ENCODE measurements at regions not wholly inside any gene's neighbourhood (a gene's known extent, or its start where the extent isn't known, plus 50 kb on each side); places are given as distances from the start of the nearest gene placed in this dataset.

GRCh38 chr4:156523991-156524390 is 447.6 kb downstream of the PDGFC start:
- Histone ChIP-seq H2AFZ (no peak overlapping the region), H3K27ac (no peak overlapping the region), H3K9me2 (ENCODE audit: insufficient read depth) (no peaks in the 10 kb centered on the region), H3K4me3 (no peak overlapping the region), H4K20me1 (ENCODE audit: insufficient read depth) (no peaks in the 10 kb centered on the region), H3K4me2 (no peak overlapping the region), H3K36me3 (ENCODE audit: low read depth) (no peaks in the 10 kb centered on the region), H3K79me2 (ENCODE audit: low read depth) (no peaks in the 10 kb centered on the region), H3K9me3 (ENCODE audit: insufficient read depth, low read depth) (no peaks in the 10 kb centered on the region), H3F3A (ENCODE audit: insufficient read depth, low read depth) (no peaks in the 10 kb centered on the region), H3K27me3 (ENCODE audit: insufficient read depth, low read depth) (no peaks in the 10 kb centered on the region), H3K4me1 (replicated peaks; ENCODE audit: insufficient read depth) (no peaks in the 10 kb centered on the region)
- intact Hi-C loops (cut with micrococcal nuclease; ENCODE audit: unreplicated experiment), result no loop called here
- no peak for TF ChIP-seq EZH2 (IDR thresholded peaks at IDR 0.05; ENCODE audit: low read depth)
- no peak for TF ChIP-seq CTCF (conservative IDR thresholded peaks at IDR 0.05)
- BruUV-seq (replicated peaks), result no TSS peak
- POLR2A ChIA-PET (ENCODE audit: unreplicated experiment), result no interaction called here
- DNase-seq, result no peak
- CTCF ChIA-PET, result no interaction called here

- ChIA-PET CTCF (no interaction called here), POLR2A (ENCODE audit: unreplicated experiment) (no interaction called here)
- Histone ChIP-seq H4K20me1 (ENCODE audit: insufficient read depth) (no peaks in the 10 kb centered on the region), H3F3A (ENCODE audit: insufficient read depth, low read depth) (no peaks in the 10 kb centered on the region), H3K79me2 (ENCODE audit: low read depth) (no peaks in the 10 kb centered on the region), H3K9me2 (ENCODE audit: insufficient read depth) (no peaks in the 10 kb centered on the region), H2AFZ (no peak overlapping the region), H3K4me3 (no peak overlapping the region), H3K9me3 (ENCODE audit: insufficient read depth, low read depth) (no peaks in the 10 kb centered on the region), H3K4me1 (replicated peaks; ENCODE audit: insufficient read depth) (no peaks in the 10 kb centered on the region), H3K36me3 (ENCODE audit: low read depth) (no peaks in the 10 kb centered on the region), H3K27me3 (ENCODE audit: insufficient read depth, low read depth) (no peaks in the 10 kb centered on the region), H3K4me2 (no peak overlapping the region), H3K27ac (no peak overlapping the region)
- no peak for TF ChIP-seq EZH2 (IDR thresholded peaks at IDR 0.05; ENCODE audit: low read depth)
- TF ChIP-seq CTCF (conservative IDR thresholded peaks at IDR 0.05), result no peak
- no TSS peak for BruUV-seq (replicated peaks)
- intact Hi-C loops (cut with micrococcal nuclease; ENCODE audit: unreplicated experiment), result no loop called here
- no peak for DNase-seq
These were observed 448.1 kb downstream of the PDGFC start for GRCh38 chr4:156523492-156523891.

- no peak for TF ChIP-seq EZH2 (IDR thresholded peaks at IDR 0.05; ENCODE audit: low read depth)
- no peak for TF ChIP-seq CTCF (conservative IDR thresholded peaks at IDR 0.05)
- no TSS peak for BruUV-seq (replicated peaks)
- H3K4me2 ChIP-seq, result no peak overlapping the region
- H3K9me3 ChIP-seq (ENCODE audit: insufficient read depth, low read depth), result no peaks in the 10 kb centered on the region
- no peaks in the 10 kb centered on the region for H3K4me1 ChIP-seq (replicated peaks; ENCODE audit: insufficient read depth)
- no peaks in the 10 kb centered on the region for H3F3A ChIP-seq (ENCODE audit: insufficient read depth, low read depth)
- intact Hi-C loops (cut with micrococcal nuclease; ENCODE audit: unreplicated experiment), result no loop called here
- no peaks in the 10 kb centered on the region for H3K27me3 ChIP-seq (ENCODE audit: insufficient read depth, low read depth)
- H3K27ac ChIP-seq, result no peak overlapping the region
- H3K9me2 ChIP-seq (ENCODE audit: insufficient read depth), result no peaks in the 10 kb centered on the region
- ChIA-PET CTCF (no interaction called here), POLR2A (ENCODE audit: unreplicated experiment) (no interaction called here)
- DNase-seq, result no peak
- no peak overlapping the region for H2AFZ ChIP-seq
- H4K20me1 ChIP-seq (ENCODE audit: insufficient read depth), result no peaks in the 10 kb centered on the region
- no peak overlapping the region for H3K4me3 ChIP-seq
- H3K79me2 ChIP-seq (ENCODE audit: low read depth), result no peaks in the 10 kb centered on the region
- no peaks in the 10 kb centered on the region for H3K36me3 ChIP-seq (ENCODE audit: low read depth)
These were observed 450.0 kb downstream of the PDGFC start for GRCh38 chr4:156521631-156522030.
